SH-SY5Y (cell line): ENCODE measurements at regions not wholly inside any gene's neighbourhood (a gene's known extent, or its start where the extent isn't known, plus 50 kb on each side); places are given as distances from the start of the nearest gene placed in this dataset.

Source experiments
- GATA2 ChIP-seq: IDR thresholded peaks from 2 replicates; pipeline ENCODE4 v1.6.1; 2011; ENCODE audit warnings: mild to moderate bottlenecking, low read depth, low read length
- GATA3 ChIP-seq: IDR thresholded peaks from 2 replicates; pipeline ENCODE4 v1.6.1; 2011; ENCODE audit warnings: low read depth, mild to moderate bottlenecking, low read length, moderate library complexity

DNA sequence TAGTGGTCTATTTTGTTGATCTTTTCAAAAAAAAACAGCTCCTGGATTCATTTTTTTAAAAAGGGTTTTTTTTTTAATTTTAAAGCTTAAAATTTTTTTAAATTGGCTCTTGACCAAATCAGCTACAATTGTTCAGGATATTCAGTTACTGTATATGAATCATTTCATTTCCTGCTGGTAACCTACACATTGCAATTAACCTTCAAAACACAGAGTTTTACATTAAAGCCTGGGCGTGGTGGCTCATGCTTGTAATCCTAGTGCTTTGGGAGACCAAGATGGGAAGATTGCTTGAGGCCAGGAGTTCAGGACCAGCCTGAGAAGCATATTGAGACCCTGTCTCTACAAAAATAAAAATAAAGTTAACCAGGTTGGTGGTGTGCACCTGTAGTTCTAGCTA is 163.4 kb downstream of the ALDH1A2 start:
- TF ChIP-seq GATA2 (no peak), GATA3 (no peak)
